HG03045 (cell line): ENCODE measurements at regions not wholly inside any gene's neighbourhood (a gene's known extent, or its start where the extent isn't known, plus 50 kb on each side); places are given as distances from the start of the nearest gene placed in this dataset.

Experiments
- ATAC-seq: cut with Tn5 transposase; IDR thresholded peaks from one replicate; pipeline ENCODE4 v1.9.1; 2021; ENCODE audit warnings: mild to moderate bottlenecking, moderate library complexity; ENCODE audit not compliant: unreplicated experiment

DNA sequence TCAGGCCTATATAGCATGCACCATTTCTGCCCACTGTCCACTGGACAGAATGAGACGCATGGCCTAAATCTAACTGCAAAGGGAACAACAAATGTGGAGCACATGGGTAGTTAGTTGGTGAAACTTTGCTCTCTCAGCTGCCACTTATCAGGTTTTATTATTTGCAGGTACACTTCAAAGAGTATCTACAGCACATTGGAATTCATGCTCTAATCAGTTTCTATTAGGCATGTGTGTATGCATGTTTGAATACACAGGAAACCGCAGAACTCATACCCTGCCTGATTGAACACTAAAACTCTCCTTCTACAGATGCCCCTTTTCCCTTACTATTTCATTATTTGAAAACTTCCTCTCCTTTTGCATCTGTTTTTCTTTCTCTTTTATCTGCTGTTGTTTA, 97.4 kb upstream of the HSF2 start:
- no peak for ATAC-seq

DNA sequence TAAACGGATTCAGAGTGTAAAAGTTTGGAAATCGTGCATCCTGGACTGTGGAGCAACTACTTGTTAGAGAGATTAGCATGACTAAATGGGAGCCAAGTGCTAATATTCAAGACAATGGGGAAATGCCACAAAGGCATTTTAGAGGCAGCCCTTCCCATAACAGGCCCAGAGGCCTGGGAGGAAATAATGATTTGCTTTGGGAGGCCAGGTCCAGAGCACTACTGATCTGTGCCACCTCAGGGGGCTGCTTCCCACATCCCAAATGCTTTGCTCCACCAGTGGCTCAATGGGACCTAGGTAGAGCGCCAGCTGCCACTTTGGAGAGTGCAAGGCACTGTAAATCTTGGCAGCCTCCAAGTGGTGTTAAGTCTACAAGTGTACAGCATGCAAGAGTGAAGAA, 91.9 kb upstream of the HSF2 start:
- no peak for ATAC-seq

GRCh38 chr6:122308074-122308473, 91.4 kb upstream of the HSF2 start:
- no peak for ATAC-seq

DNA sequence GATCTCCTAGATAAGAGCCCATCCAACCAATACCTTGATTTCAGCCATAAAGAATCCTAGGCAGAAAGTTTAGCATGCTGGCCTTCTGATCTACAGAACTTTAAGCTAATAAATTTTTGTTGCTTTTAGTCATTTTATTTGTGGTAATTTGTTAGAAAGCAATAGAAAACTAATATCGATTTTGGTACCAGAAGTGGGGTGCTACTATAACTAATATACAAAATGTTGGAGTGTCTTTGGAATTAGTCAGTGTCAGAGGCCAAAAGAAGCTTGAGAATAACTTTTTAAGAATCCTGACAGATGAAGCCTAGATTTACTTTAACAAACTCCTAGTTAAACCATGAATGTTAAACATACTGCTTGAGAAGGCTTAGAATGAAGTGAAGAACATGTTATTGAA, 83.6 kb upstream of the HSF2 start:
- ATAC-seq: no peak

DNA sequence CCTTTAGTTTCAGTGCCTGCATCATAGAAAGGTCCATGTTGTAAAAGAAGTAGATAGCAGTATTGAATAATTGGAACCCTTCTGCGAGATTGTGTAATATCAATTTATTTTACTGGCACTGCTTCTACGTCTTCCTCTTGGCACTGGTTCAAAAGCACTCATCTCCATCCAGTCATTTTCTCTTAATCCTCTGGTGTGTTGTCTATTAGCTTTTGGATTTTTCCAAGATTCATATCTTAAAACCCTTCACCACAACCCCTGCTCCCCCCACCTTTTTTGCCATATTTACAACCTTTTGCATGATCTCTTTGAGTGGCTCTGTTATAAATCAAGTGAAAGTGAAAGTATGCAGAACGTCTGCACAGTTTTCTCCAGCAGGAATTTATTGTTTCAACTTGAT, 76.6 kb upstream of the HSF2 start:
- no peak for ATAC-seq

- ATAC-seq: no peak
Observed at GRCh38 chr6:122323361-122323760, 76.1 kb upstream of the HSF2 start.

- ATAC-seq: no peak
Observed at GRCh38 chr6:122330315-122330714, 69.1 kb upstream of the HSF2 start.

- no peak for ATAC-seq
Observed at GRCh38 chr6:122337645-122338044, 61.8 kb upstream of the HSF2 start.

- ATAC-seq: no peak
Observed at GRCh38 chr6:122339661-122340060, 59.8 kb upstream of the HSF2 start.

GRCh38 chr6:122347280-122347679, 52.2 kb upstream of the HSF2 start:
- ATAC-seq: no peak

GRCh38 chr6:122347751-122348150, 51.7 kb upstream of the HSF2 start:
- no peak for ATAC-seq
